Stimulated activated CD8-positive, alpha-beta memory T cell treated with anti-CD3 and anti-CD28 coated beads, Interleukin-4, amount 100 ng/mL, for 24 hours (primary cell): ENCODE measurements at regions not wholly inside any gene's neighbourhood (a gene's known extent, or its start where the extent isn't known, plus 50 kb on each side); places are given as distances from the start of the nearest gene placed in this dataset.
"Not testable (repeated sequence)": the region's sequence is repeated elsewhere in the genome, so short reads cannot be mapped to it uniquely, and the experiment has no call there.

Experiments
- DNase-seq: peaks from one replicate; pipeline ENCODE4 v3.0.0-alpha.2; 2020; ENCODE audit warnings: low read depth

DNA sequence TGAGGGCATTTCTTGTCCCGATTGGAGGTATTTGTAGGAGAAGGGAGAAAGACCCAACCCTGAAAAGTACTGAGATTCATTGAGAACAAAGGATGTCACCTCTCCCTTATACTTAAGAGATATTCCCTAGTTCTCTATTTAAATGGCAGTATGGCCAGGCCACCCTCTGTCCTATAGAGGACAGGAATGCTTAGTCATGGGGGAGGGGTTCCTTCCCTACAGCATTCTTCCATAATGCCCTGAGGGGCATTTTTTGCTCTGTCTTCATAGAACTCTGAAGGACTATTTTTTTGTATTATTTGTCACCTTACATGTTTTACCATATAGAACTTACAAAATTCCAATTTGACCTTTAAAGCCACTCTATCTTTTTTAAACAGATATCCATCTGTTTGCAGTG, 176.3 kb downstream of the TMEM161B start:
- DNase-seq = no peak

DNA sequence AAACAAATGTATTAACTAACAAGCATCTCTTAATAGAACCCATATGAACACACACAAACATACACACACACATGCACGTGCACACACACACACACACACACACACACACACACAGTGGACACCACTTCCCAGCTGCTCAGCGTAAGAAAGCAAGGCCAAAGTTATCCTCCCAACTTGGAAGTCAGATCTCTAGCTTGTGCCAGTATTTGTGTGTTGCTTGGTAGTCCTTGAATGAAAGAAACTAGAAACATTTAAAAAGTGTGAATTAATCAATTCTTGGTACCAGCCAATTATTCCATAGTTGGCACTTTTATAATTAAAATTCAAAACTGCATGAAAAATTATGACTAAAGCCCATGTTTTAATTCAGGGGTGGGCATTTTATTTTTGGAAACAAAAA, 178.1 kb downstream of the TMEM161B start:
- DNase-seq = no peak

- DNase-seq = no peak
Measured at GRCh38 chr5:88089719-88090390, 178.8 kb downstream of the TMEM161B start.

DNA sequence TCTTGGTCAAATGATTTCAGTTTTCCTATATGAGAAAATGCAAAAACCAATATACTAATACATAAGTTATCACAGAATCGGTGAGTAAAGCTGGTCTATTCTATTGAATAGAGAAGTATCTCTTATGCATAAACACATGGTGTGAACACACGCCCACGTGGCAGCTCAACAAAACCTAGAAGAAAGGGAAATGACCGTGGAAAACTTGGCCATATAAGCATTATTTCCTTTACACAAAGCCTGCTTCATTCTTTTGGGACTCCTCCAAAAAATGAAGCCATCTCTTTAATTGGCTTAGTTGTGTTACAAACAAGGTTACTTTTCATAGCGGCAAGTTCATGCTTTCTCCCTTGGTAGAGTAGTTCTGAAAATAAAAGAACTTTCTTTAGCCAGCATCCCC, 183.2 kb downstream of the TMEM161B start:
- no peak for DNase-seq

- DNase-seq = no peak
Measured at GRCh38 chr5:88081877-88082276, 186.8 kb downstream of the TMEM161B start.

DNA sequence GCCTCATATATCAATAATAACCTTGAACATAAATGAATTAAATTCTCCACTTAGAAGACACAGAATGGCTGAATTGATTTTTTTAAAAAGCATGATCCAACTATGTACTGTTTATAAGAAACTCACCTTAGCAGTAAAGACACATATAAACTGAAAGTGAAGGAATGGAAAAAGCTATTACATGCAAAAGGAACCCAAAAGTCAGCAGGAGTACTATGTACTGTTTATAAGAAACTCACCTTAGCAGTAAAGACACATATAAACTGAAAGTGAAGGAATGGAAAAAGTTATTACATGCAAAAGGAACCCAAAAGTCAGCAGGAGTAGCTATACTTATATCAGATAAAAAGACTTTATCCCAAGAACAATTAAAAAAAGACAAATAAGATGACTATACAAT, 204.8 kb downstream of the TMEM161B start:
- DNase-seq = no peak

GRCh38 chr5:88060194-88060593, 208.5 kb downstream of the TMEM161B start:
- no peak for DNase-seq

- DNase-seq = no peak
Measured at GRCh38 chr5:88058625-88059024, 210.0 kb downstream of the TMEM161B start.

DNA sequence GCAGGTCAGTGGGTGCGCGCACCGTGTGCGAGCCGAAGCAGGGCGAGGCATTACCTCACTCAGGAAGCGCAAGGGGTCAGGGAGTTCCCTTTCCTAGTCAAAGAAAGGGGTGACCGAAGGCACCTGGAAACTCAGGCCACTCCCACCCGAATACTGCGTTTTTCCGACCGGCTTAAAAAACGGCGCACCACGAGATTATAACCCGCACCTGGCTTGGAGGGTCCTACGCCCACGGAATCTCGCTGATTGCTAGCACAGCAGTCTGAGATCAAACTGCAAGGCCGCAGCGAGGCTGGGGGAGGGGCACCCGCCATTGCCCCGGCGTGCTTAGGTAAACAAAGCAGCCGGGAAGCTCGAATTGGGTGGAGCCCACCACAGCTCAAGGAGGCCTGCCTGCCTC, 216.2 kb downstream of the TMEM161B start:
- not testable (repeated sequence) for DNase-seq

GRCh38 chr5:88051148-88051547, 217.5 kb downstream of the TMEM161B start:
- DNase-seq = no peak

DNA sequence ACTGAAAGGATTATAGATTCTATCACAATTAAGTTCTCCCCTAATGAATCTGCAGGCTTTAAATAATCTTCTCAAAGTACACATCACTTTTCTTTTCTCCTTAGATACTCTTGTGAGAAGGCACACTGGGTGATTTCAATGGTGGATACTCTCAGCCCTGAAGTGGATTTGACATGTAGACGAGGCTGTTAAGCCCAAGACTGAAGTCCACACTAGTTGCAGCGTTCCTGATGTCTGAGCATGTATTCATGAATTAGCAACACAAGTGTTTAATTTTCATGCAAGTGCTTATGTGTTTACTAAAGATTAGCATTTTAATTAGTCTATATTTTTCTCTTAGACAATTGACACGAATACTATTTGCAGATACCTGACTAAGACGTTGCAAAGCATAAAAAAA, 218.9 kb downstream of the TMEM161B start:
- DNase-seq = no peak

DNA sequence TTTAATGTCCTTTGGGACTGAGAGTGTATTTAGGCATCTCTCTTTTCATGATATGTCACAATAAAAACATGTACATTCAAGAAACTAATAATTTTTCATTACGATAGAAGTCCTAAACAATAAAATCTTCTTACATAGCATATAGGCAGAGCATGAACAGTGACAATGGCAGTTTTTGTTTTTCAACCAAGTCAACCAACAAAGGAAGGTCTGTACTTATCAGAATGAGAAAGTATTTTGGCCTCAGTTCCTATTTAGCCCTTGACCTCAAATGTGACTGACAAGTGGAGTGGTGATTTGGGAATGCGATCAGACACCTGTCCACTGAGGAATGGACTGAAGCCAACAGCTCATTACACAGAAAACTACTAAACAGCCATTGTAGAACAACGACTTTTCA, 219.5 kb downstream of the TMEM161B start:
- no peak for DNase-seq

DNA sequence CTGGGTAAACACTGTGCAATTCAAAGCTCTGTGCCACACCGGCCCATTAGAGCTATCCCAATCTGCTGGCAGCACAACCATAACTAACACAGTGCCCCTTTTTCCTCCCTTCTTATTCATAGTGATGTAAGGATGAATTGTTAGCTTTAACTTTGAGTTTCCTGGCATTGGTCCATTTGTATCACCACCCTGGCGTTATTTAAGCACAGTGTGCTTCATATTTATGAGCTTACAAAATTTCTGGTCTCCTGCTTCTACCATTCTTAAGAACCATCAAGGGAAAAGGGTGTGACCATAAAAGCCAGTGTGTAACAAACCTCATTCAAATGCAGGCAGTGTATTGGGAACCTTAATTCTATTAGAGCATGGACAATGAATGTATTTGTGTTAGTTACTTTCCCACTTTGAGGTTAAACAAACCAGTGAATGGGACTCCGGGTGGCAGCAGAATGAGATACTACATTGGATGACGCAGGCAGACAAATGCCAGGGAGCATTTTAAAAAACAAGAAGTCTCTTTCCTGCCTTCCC, 222.6 kb downstream of the TMEM161B start:
- no peak for DNase-seq

DNA sequence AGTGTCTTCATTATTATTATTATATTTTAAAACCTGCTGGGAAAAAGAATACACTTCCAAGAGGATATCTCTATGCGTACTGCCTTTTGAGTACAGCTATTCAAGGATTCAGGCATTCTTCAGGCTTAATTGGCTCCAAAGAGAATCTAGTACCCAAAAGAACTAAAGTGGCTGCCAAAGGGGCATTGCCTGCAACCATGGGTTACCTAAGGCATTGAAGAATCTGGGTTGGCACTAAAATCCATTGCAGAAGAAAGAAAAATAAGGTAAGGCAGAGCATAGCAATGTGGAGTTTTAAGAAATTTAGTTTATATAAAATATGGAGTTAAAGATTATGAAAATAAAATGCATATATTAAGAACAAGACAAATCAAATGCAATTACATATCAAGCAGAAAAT, 223.5 kb downstream of the TMEM161B start:
- DNase-seq = no peak

GRCh38 chr5:88034520-88034919, 234.1 kb downstream of the TMEM161B start:
- DNase-seq = no peak

DNA sequence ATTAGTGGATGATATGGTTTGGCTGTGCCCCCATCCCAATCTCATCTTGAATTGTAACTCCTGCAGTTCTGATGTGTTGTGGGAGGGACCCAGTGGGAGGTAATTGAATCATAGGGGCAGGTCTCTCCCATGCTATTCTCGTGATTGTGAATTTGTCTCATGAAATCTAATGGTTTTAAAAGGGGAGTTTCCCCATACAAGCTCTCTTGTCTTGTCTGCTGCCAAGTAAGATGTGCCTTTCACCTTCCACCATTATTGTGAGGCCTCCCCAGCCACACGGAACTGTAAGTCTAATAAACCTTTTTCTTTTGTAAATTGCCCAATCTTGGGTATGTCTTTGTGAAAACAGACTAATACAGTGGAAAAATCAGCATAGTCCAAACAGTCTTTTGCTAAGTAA, 235.5 kb downstream of the TMEM161B start:
- no peak for DNase-seq

GRCh38 chr5:88029011-88029410, 239.6 kb downstream of the TMEM161B start:
- DNase-seq = no peak

DNA sequence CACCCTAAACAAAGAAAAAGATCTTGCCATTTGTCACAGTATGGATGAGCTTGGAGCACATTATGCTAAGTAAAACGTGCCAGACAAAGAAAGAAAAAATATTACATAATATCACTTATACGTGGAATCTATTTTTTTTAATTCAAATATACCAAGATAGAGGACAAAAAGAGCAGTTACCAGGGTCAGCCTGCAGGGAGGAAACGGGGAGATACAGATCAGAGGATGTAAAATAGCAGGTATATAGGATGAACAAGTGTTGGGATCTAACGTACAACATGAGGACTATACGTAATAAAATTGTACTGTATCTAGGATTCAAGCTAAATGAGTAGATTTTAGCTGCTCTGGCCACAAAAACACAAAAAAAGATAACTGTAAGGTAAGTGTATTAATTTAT, 247.5 kb downstream of the TMEM161B start:
- DNase-seq = no peak

- DNase-seq = not testable (repeated sequence)
Measured at GRCh38 chr5:88014984-88015383, 253.7 kb downstream of the TMEM161B start.

DNA sequence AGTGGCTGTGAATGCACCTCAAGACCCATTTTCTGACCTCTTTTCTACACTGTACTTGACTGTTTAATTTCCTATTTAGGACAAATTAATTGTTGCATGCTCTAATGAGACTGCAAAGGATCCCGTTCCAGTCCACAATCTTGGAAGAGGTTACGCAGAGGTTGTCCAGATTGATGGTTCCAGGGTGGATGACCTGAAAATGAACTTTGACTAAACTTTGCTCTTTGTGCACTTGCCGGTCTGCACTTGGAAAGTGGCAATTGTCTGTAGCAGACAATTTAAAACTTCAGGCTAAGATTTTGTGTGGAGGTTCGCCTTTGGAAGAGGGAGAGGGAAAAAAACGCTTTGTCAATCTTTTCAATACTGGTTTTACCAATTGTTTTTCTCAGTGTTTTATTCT, 267.8 kb downstream of the TMEM161B start:
- no peak for DNase-seq

- DNase-seq = no peak
Measured at GRCh38 chr5:87997662-87998061, 271.0 kb downstream of the TMEM161B start.

DNA sequence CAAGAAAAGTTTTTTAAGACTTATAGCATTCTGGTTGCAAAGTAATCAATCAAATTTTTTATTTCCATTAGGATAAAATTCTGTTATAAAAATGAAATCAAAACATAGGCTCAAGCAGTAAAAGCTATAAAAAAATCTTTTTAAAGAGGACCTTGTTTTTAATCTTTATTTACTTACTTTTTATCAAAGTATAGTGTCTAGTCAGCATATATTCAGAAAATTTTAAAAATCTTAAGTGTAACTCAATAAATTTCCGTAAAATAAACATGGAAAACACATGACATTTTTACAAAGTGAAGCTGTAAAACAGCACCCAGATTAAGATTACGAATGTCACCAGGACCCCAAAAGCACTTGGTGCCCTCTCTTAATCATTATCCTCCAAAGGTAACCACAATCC, 302.4 kb downstream of the TMEM161B start:
- DNase-seq = no peak

GRCh38 chr5:87954121-87954520, 314.5 kb downstream of the TMEM161B start:
- DNase-seq = no peak

DNA sequence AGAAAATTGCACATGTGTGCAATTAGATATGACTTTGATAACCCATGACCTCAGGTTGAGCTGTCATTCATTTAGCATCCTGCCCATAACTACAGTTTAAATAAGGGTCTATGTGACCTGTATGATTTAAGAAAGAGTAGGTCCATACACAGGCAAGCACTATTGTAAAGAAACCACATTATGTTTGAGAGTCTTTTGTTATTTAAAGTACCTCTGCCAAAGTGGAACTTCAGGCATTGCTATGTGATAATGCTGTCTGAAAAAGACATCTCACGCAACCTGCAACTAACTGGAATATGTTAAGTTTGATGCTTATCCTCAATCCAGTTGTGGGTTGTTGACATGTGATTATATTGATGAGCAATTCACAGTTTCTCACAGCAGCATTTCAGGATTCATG, 317.0 kb downstream of the TMEM161B start:
- no peak for DNase-seq
